ENCODE measurements at regions not wholly inside any gene's neighbourhood (a gene's known extent, or its start where the extent isn't known, plus 50 kb on each side); places are given as distances from the start of the nearest gene placed in this dataset.

DNA sequence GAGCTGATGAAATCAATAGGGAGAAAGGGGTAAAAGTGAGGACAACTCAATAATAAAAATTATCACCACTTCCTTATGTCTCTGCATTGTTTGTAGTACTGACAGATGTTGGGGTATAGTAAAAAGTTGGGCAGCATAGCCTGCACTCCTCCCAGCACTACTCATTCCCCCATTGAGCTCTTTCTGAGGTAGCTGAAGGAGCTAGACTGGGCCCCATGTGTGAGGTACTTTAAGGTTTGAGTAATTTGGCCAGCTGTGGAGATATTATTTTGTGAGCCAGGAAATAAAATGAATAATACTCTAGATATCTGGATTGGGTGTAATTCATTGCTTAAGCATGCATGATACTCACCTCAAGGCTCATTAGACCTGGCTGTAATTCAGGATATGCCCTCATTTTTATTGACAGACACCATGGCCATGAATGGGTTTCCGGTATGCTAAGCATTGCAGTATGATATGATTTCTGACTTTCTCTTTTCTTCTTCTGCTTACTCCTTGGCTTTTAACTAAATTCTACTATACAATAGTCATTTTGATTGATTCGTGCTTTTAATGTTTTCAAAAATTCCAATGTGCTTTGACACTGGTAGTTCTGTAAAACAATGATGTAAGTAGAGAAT, 283.9 kb upstream of the RIMS1 start:
- H3K4me3 ChIP-seq (ENCODE audit: low read depth, low read length) = no peak overlapping the region
- no peak for TF ChIP-seq CTCF (IDR thresholded peaks at IDR 0.05; ENCODE audit: low read depth, low read length)

DNA sequence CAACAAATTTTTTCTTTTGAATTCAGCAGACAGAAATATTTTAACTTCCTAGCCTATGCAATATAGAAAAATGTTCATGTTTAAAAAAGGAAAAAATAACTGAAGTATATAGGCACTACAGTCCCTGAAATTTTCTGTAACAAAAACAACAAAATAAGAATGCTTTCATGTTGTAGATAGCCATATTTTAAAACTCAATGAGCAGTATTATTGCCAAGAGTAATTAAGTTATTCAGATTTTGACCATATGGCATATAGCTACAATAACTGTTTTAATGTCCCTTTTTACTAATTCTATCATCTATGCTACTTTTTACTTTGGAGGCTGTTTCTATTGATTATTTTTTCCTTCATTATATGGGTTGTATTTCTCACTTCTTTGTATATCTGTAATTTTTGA, 283.3 kb upstream of the RIMS1 start:
- no peak for TF ChIP-seq CTCF (IDR thresholded peaks at IDR 0.05; ENCODE audit: low read depth, low read length)

DNA sequence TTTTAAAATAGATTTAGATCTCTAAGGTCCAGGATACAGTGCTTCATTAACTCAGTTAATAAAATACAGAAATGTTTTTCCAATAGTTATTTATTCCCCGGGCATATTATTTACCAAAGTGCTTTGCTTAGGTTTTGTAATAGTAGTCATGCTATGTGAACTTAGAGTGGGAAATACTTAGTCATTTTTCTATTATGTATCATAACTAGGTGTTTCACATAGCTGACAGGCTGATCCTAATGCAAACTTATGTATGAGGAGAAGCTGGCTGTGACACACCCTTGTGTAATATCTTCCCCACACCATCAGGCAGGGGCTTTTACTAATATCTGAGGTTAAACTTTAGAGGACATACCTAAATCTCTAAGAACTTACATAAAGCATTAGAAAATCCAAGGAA, 277.7 kb upstream of the RIMS1 start:
- H3K4me3 ChIP-seq (ENCODE audit: low read depth, low read length) = no peak overlapping the region
- no peak for TF ChIP-seq CTCF (IDR thresholded peaks at IDR 0.05; ENCODE audit: low read depth, low read length)

More for the DNA sequence above, 283.3 kb upstream of the RIMS1 start:
- no peak overlapping the region for H3K4me3 ChIP-seq (ENCODE audit: low read depth, low read length)

- no peak overlapping the region for H3K4me3 ChIP-seq (ENCODE audit: low read depth, low read length)
- TF ChIP-seq CTCF (IDR thresholded peaks at IDR 0.05; ENCODE audit: low read depth, low read length) = no peak
Measured at GRCh38 chr6:71619836-71620235, 266.5 kb upstream of the RIMS1 start.

DNA sequence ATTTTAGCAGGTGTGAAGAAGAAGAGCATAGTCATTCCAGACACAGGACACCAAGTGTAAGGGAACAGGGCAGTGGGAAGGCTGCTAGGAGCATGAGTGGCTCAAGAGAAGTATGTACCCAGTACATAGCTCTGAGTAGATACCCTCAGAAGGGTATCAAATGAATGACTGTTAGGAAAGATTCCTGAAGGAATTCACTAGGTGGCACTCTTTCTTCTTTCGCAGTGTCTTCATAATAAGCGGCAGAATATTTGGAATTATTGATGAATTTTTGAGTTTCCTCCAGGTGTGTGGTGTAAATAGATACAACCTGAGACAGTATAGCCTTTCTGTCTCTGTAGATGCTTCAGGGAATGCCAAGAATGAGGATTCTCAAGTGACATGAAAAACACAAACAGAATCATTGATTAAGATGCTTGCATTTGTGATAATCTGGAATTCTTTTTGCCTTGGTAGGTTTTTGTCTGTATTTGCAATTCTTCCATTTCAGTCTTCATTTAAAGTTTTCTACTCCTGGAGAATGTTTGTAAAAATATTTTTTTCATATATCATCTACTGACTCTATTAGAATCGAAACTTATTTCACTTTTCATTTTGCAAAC, 264.3 kb upstream of the RIMS1 start:
- no peak; the same call in 1 of the 2 replicates for TF ChIP-seq CTCF (IDR thresholded peaks at IDR 0.05; ENCODE audit: low read depth, low read length)

GRCh38 chr6:71642120-71642519, 244.2 kb upstream of the RIMS1 start:
- no peak overlapping the region for H3K4me3 ChIP-seq (ENCODE audit: low read depth, low read length)
- TF ChIP-seq CTCF (IDR thresholded peaks at IDR 0.05; ENCODE audit: low read depth, low read length) = no peak

More for the DNA sequence above, 264.3 kb upstream of the RIMS1 start:
- no peak overlapping the region for H3K4me3 ChIP-seq (ENCODE audit: low read depth, low read length)

DNA sequence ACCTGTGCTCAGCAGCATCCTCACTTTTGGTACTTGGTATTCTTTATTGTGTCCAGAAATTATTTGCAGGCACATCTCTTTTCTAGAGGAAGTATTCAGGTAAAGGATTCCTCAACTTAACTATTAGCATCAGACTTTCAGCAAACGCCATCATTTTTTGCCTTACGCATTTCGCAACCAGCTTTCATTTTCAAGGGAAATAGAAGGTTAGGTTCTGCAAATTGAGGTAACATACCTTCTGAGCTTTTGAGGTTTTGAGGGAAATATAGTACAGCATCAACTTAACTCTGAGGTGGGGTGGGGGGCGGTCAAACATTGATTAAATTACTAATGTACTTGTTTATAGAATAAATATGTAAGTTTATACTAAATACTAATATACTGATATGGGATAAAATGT, 243.6 kb upstream of the RIMS1 start:
- TF ChIP-seq CTCF (IDR thresholded peaks at IDR 0.05; ENCODE audit: low read depth, low read length) = no peak
- no peak overlapping the region for H3K4me3 ChIP-seq (ENCODE audit: low read depth, low read length)

Data from WI38 (cell line).